Lower leg skin (tissue), 3 donors: ENCODE measurements at regions not wholly inside any gene's neighbourhood (a gene's known extent, or its start where the extent isn't known, plus 50 kb on each side); places are given as distances from the start of the nearest gene placed in this dataset.

Source experiments
- CTCF ChIP-seq, 3 donors: fragments of 450-650 bp; IDR thresholded peaks; one replicate each; pipeline ENCODE4 v1.5.1; 2016; ENCODE audit warnings: antibody characterized with exemption in 3 of 3, mild to moderate bottlenecking in 3 of 3, moderate library complexity in 2 of 3
- POLR2A ChIP-seq, 2 donors: fragments of 450-650 bp; IDR thresholded peaks; one replicate each; pipeline ENCODE4 v1.6.1; 2016 to 2017; ENCODE audit warnings: antibody characterized with exemption in 2 of 2, mild to moderate bottlenecking in 1 of 2, moderate library complexity in 1 of 2

- TF ChIP-seq CTCF (IDR thresholded peaks at IDR 0.05): no peak
- no peak for TF ChIP-seq POLR2A (IDR thresholded peaks at IDR 0.05)
These were observed 369.8 kb downstream of the EMP1 start for GRCh38 chr12:13566292-13566691.
